LNCaP clone FGC (cell line): ENCODE measurements at regions not wholly inside any gene's neighbourhood (a gene's known extent, or its start where the extent isn't known, plus 50 kb on each side); places are given as distances from the start of the nearest gene placed in this dataset.

Source experiments
- DNase-seq: peaks from one replicate; pipeline ENCODE4 v3.0.0-alpha.2; 2011; ENCODE audit warnings: low read depth
- H3K4me3 ChIP-seq: 2 replicates; pipeline ENCODE4 v1.5.1; 2011; ENCODE audit warnings: mild to moderate bottlenecking, low read depth, low read length, control low read depth
- TF ChIP-seq, protein P1 (sequence below): IDR thresholded peaks from 2 replicates; pipeline ENCODE4 v1.5.1; 2012; ENCODE audit warnings: mild to moderate bottlenecking; ENCODE audit not compliant: control insufficient read depth, insufficient read depth; ENCODE audit errors: extremely low read depth

GRCh38 chr3:178048768-178049167 lies 487.5 kb upstream of the KCNMB2 start:
- no peak for DNase-seq

DNA sequence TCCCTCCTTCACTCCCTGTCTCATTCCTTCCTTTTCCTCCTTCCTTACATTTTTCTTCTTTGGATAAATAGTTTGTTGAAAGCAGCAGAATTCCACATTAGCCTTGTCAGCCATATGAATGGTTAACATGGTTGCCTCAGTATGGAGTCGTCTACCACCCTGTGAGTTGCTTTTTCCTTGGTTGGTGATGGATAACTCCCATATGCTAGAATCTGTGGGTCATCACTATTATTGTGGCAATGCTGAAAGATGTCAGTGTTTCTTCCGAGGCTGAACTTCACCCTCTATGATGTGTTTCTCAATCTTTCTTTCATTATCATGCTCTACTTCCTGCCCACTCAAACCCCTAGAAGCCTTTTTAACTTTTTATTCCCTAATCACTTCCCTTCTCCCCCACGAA lies 481.8 kb upstream of the KCNMB2 start:
- TF ChIP-seq, protein P1, sequence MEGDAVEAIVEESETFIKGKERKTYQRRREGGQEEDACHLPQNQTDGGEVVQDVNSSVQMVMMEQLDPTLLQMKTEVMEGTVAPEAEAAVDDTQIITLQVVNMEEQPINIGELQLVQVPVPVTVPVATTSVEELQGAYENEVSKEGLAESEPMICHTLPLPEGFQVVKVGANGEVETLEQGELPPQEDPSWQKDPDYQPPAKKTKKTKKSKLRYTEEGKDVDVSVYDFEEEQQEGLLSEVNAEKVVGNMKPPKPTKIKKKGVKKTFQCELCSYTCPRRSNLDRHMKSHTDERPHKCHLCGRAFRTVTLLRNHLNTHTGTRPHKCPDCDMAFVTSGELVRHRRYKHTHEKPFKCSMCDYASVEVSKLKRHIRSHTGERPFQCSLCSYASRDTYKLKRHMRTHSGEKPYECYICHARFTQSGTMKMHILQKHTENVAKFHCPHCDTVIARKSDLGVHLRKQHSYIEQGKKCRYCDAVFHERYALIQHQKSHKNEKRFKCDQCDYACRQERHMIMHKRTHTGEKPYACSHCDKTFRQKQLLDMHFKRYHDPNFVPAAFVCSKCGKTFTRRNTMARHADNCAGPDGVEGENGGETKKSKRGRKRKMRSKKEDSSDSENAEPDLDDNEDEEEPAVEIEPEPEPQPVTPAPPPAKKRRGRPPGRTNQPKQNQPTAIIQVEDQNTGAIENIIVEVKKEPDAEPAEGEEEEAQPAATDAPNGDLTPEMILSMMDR: no peak
- DNase-seq: no peak
- H3K4me3 ChIP-seq: no peak overlapping the region

More at GRCh38 chr3:178048768-178049167, 487.5 kb upstream of the KCNMB2 start:
- no peak overlapping the region for H3K4me3 ChIP-seq
- TF ChIP-seq, protein P1: no peak

- no peak for DNase-seq
- TF ChIP-seq, protein P1: no peak
- H3K4me3 ChIP-seq: no peak overlapping the region
Measured at GRCh38 chr3:178055939-178056338, 480.3 kb upstream of the KCNMB2 start.

DNA sequence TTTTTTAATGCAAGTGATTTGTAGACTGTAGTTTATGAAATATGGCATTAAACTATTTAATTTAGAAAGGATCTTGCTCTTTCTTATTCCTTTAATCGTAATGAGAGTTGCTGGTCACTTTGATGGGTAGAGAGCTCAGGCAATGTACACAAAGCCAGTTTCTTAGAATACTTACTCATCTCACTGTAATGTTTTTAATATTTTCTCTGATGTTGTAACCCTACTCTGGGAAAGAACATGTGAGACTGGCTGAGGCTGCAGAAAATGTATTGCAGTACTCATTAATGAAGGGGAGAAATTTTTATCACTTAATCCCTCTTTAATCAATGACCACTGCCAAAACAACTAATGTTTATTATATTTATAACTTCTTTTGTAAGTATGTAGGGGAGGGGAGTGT lies 479.4 kb upstream of the KCNMB2 start:
- TF ChIP-seq, protein P1: no peak
- no peak overlapping the region for H3K4me3 ChIP-seq

GRCh38 chr3:178058629-178059028 lies 477.6 kb upstream of the KCNMB2 start:
- H3K4me3 ChIP-seq: no peak overlapping the region
- no peak for DNase-seq
- TF ChIP-seq, protein P1: no peak

More for the DNA sequence above, 479.4 kb upstream of the KCNMB2 start:
- no peak for DNase-seq

GRCh38 chr3:178059119-178059518 lies 477.1 kb upstream of the KCNMB2 start:
- no peak for DNase-seq
- H3K4me3 ChIP-seq: no peak overlapping the region
- TF ChIP-seq, protein P1: no peak

- TF ChIP-seq, protein P1: no peak
- H3K4me3 ChIP-seq: no peak overlapping the region
- DNase-seq: no peak
Measured at GRCh38 chr3:178059836-178060235, 476.4 kb upstream of the KCNMB2 start.
